Pons (tissue), 1 donor: ENCODE measurements at regions not wholly inside any gene's neighbourhood (a gene's known extent, or its start where the extent isn't known, plus 50 kb on each side); places are given as distances from the start of the nearest gene placed in this dataset.
A peak's percentile ranks its signal among the peaks of the same experiment; 100 is the strongest.
"Not testable (repeated sequence)": the region's sequence is repeated elsewhere in the genome, so short reads cannot be mapped to it uniquely, and the experiment has no call there.

Experiments used
- DNase-seq: peaks from one replicate; pipeline ENCODE4 v3.0.0-alpha.2; 2016; ENCODE audit warnings: low spot score

- DNase-seq = no peak
Measured at GRCh38 chr13:105679838-105680237, 855.6 kb downstream of the EFNB2 start.

GRCh38 chr13:105678072-105678471, 857.4 kb downstream of the EFNB2 start:
- DNase-seq = no peak

- DNase-seq = no peak
Measured at GRCh38 chr13:105672881-105673280, 862.6 kb downstream of the EFNB2 start.

- not testable (repeated sequence) for DNase-seq
Measured at GRCh38 chr13:105671131-105671530, 864.3 kb downstream of the EFNB2 start.

- no peak for DNase-seq
Measured at GRCh38 chr13:105670179-105670990, 865.1 kb downstream of the EFNB2 start.

GRCh38 chr13:105665284-105665683, 870.2 kb downstream of the EFNB2 start:
- DNase-seq = no peak

- DNase-seq = no peak
Measured at GRCh38 chr13:105663182-105663581, 872.3 kb downstream of the EFNB2 start.

- no peak for DNase-seq
Measured at GRCh38 chr13:105660561-105660960, 874.9 kb downstream of the EFNB2 start.

- no peak for DNase-seq
Measured at GRCh38 chr13:105658431-105658830, 877.0 kb downstream of the EFNB2 start.

GRCh38 chr13:105655046-105655445, 880.4 kb downstream of the EFNB2 start:
- DNase-seq = no peak

- no peak for DNase-seq
Measured at GRCh38 chr13:105643966-105644365, 891.5 kb downstream of the EFNB2 start.

- DNase-seq = no peak
Measured at GRCh38 chr13:105642511-105642958, 892.9 kb downstream of the EFNB2 start.

GRCh38 chr13:105641121-105641520, 894.3 kb downstream of the EFNB2 start:
- peak; percentile 3 for DNase-seq

- no peak for DNase-seq
Measured at GRCh38 chr13:105638426-105638825, 897.0 kb downstream of the EFNB2 start.

GRCh38 chr13:105634059-105634458, 901.4 kb downstream of the EFNB2 start:
- DNase-seq = no peak

GRCh38 chr13:105630431-105630830, 905.0 kb downstream of the EFNB2 start:
- DNase-seq = no peak

- DNase-seq = no peak
Measured at GRCh38 chr13:105627270-105627669, 908.2 kb downstream of the EFNB2 start.

- DNase-seq = no peak
Measured at GRCh38 chr13:105625691-105626090, 909.8 kb downstream of the EFNB2 start.

- DNase-seq = no peak
Measured at GRCh38 chr13:105616333-105617075, 919.0 kb downstream of the EFNB2 start.

GRCh38 chr13:105612541-105612940, 922.9 kb downstream of the EFNB2 start:
- no peak for DNase-seq

GRCh38 chr13:105611424-105611823, 924.0 kb downstream of the EFNB2 start:
- no peak for DNase-seq

GRCh38 chr13:105608104-105608503, 927.4 kb downstream of the EFNB2 start:
- DNase-seq = no peak

- DNase-seq = no peak
Measured at GRCh38 chr13:105607426-105607825, 928.0 kb downstream of the EFNB2 start.
